GM06990 (cell line): ENCODE measurements at regions not wholly inside any gene's neighbourhood (a gene's known extent, or its start where the extent isn't known, plus 50 kb on each side); places are given as distances from the start of the nearest gene placed in this dataset.

Experiments
- DNase-seq: peaks from one replicate; pipeline ENCODE4 v3.0.0-alpha.2; 2011; ENCODE audit not compliant: insufficient read length; ENCODE audit errors: extremely low read depth
- H3K27me3 ChIP-seq: replicated peaks from 2 replicates; pipeline ENCODE4 v1.6.0; 2011; ENCODE audit warnings: low read length; ENCODE audit not compliant: control insufficient read depth, insufficient read depth
- H3K36me3 ChIP-seq: 2 replicates; pipeline ENCODE4 v1.5.1; 2011; ENCODE audit warnings: low read length; ENCODE audit not compliant: control insufficient read depth, insufficient read depth
- H3K4me3 ChIP-seq: replicated peaks from 2 replicates; pipeline ENCODE4 v1.5.1; 2011; ENCODE audit warnings: low read depth, mild to moderate bottlenecking, control low read depth, low read length
- TF ChIP-seq, protein P1 (sequence below): IDR thresholded peaks from 2 replicates; pipeline ENCODE4 v1.5.1; 2011; ENCODE audit warnings: low read length, control low read depth, mild to moderate bottlenecking, inconsistent platforms; ENCODE audit not compliant: insufficient read depth, poor library complexity, severe bottlenecking

DNA sequence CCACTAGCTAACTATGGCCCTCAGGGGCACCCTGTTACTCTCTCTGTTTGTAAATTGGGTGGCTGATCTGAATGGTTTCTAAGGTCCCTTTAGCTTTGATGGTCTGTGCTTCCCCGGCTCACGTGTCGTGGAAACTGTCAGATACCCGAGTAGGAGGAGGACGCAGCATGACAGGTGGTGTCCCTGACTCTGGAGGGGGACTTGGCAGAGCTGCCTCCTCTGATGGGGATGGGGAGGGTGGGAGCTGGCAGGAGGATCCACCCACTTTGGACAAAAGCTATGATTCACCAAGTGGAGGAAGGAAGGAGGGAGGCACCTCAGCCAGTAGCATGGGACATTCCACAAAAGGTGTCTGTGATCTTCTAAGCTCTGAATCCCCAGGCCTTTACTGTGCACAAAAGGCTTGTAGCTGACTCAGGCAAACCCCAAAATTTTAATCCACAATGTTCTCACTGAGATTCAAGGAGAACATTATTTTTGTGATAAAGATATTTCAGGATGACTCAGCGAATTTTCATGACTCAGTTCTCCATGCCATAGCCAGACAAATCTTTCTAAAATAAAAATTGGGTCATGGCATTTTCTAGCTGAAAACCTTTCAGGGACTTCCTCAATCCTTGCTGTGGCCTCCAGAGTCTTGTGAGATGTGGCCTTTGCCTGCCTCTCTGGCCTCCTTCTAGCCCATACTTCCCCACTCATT is 131.0 kb upstream of the BRINP1 start:
- H3K27me3 ChIP-seq, result no peaks in the 10 kb centered on the region
- no peak for DNase-seq
- H3K4me3 ChIP-seq, result no peak overlapping the region
- TF ChIP-seq, protein P1, sequence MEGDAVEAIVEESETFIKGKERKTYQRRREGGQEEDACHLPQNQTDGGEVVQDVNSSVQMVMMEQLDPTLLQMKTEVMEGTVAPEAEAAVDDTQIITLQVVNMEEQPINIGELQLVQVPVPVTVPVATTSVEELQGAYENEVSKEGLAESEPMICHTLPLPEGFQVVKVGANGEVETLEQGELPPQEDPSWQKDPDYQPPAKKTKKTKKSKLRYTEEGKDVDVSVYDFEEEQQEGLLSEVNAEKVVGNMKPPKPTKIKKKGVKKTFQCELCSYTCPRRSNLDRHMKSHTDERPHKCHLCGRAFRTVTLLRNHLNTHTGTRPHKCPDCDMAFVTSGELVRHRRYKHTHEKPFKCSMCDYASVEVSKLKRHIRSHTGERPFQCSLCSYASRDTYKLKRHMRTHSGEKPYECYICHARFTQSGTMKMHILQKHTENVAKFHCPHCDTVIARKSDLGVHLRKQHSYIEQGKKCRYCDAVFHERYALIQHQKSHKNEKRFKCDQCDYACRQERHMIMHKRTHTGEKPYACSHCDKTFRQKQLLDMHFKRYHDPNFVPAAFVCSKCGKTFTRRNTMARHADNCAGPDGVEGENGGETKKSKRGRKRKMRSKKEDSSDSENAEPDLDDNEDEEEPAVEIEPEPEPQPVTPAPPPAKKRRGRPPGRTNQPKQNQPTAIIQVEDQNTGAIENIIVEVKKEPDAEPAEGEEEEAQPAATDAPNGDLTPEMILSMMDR, result no peak
- no peaks in the 10 kb centered on the region for H3K36me3 ChIP-seq

DNA sequence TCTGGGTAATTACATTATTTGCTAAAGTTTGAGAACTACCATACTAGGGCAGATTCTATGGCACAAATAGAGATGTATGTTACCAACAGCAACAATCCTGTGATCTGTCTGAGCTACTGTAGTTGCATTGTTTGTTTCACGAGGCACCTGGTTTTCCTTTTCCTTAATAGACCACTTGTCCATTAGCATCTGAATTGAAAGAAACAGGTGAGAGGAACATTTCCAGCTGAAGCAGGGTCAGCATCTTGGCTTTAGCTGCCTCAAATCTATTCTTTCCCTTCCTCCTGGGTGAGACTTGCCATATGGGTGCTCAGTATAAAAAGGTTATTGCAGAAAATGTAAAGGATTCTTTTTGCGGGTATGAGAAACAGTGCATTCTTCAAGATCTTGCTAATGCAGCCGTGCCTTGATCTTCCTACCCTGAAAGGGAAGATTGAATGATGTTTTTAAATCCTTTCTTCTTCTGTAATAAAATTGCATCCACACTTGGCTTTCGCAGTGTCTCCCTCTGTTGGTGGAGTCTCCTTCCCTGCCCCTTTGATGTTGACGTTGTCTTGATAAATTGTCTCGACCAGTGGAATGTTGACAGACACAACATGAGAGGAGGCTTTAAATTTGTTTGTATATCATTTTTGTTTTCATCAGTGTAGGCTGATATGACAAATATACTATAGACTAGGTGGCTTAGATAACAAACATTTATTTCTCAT is 118.0 kb upstream of the BRINP1 start:
- no peak overlapping the region for H3K4me3 ChIP-seq
- H3K27me3 ChIP-seq, result no peaks in the 10 kb centered on the region
- no peak for DNase-seq
- H3K36me3 ChIP-seq, result no peaks in the 10 kb centered on the region
- TF ChIP-seq, protein P1, result no peak

DNA sequence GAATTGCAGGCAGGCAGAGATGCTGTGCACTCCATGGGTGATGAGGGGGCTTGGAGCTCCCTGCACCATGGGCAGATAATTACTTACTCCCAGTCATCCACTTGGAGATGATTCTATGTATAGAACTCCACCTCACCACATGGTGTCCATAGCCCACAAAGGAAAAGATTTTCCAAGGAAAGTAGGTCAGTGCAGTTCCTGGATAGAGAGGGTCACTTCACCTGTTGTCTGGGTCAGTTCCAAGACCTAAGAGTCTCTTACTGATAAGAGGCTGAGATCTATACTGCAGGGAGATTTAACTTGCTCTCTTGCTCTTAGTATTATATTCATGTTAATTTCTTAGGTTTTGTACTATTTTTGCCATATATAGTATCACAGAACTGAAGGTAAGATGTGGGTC is 113.9 kb upstream of the BRINP1 start:
- Histone ChIP-seq H3K27me3 (no peaks in the 10 kb centered on the region), H3K36me3 (no peaks in the 10 kb centered on the region), H3K4me3 (no peak overlapping the region)
- TF ChIP-seq, protein P1, result no peak
- DNase-seq, result no peak

DNA sequence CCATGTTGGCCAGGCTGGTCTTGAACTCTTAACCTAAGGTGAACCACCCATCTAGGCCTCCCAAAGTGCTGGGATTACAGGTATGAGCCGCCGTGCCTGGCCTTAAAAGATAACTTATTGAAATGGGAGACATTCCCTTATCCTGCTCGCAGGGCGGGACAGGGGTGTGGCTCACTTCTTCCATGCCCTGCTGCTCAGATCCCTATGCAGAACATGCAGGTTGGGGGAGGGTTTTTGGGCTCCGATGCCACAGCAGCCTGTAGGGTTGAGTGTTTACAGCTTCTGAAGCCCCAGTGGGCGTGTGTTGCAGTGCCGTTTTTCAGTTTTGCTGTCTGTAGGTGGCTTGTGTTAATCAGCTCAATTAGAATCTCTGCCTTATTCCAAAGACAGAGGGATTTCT is 108.0 kb upstream of the BRINP1 start:
- DNase-seq, result no peak
- H3K36me3 ChIP-seq, result no peaks in the 10 kb centered on the region
- H3K27me3 ChIP-seq, result no peaks in the 10 kb centered on the region
- H3K4me3 ChIP-seq, result no peak overlapping the region
- TF ChIP-seq, protein P1, result no peak

DNA sequence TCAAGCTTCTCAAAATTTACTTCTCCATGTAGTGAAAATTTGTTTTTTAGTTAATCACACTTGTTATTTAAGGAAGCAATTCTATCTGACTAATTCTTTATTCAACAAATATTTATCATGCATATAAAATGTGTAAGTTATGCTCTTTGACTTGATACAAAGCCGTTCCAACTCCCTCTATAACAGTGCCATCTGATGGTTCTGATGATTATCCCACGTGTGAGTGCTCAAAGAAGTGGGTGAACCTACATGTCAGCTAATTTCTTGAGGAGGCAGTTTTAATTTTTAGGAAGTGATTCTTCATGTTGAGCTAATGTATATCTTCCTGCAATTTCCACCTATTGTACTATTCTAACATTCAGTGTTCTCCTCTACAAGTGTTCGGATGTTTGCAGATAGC is 88.8 kb upstream of the BRINP1 start:
- Histone ChIP-seq H3K27me3 (no peaks in the 10 kb centered on the region), H3K4me3 (no peak overlapping the region)

More for the DNA sequence above, 88.8 kb upstream of the BRINP1 start:
- TF ChIP-seq, protein P1, result no peak
- H3K36me3 ChIP-seq, result no peaks in the 10 kb centered on the region
- DNase-seq, result no peak
